ENCODE measurements at regions not wholly inside any gene's neighbourhood (a gene's known extent, or its start where the extent isn't known, plus 50 kb on each side); places are given as distances from the start of the nearest gene placed in this dataset.

DNA sequence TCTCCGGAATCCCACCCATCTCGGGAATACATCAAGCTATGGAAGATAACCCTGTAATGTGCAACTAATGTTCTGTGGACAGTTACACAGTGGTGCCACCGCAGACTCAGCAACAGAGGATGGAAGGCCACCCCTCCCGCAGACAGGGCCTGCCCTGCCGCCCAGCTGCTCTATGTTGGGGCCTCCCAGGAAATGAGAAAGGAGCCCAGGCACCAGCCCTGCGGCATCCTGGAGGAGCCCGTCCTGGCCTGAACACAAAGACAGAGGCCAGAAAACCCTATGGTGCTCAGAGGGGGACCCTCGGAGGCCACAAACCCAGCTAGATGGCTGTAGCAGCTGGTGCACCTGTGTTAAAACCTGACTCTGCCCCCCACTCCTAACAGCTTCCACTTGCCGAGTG, 216.1 kb upstream of the RPL38 start:
- Mint-ChIP-seq H3K27me3 (no peaks in the 10 kb centered on the region), H3K4me1 (ENCODE audit: low read depth) (peaks cover 15% of the 10 kb centered on the region), H3K9me3 (no peaks in the 10 kb centered on the region), H3K27ac (no peak overlapping the region), H3K36me3 (ENCODE audit: low read depth) (no peaks in the 10 kb centered on the region), H3K4me3 (no peak overlapping the region)
- CTCF ChIA-PET = interaction anchor here (0.8 to 3.6 kb wide), 2 partner anchors 10 to 11 kb away, joined by 4 to 12 read pairs; no protein-coding TSS in a partner anchor
- POLR2A ChIA-PET = no interaction called here
- ATAC-seq (no peak), DNase-seq (no peak)
- intact Hi-C loops (cut with micrococcal nuclease) = no loop called here
- TF ChIP-seq, protein P1, sequence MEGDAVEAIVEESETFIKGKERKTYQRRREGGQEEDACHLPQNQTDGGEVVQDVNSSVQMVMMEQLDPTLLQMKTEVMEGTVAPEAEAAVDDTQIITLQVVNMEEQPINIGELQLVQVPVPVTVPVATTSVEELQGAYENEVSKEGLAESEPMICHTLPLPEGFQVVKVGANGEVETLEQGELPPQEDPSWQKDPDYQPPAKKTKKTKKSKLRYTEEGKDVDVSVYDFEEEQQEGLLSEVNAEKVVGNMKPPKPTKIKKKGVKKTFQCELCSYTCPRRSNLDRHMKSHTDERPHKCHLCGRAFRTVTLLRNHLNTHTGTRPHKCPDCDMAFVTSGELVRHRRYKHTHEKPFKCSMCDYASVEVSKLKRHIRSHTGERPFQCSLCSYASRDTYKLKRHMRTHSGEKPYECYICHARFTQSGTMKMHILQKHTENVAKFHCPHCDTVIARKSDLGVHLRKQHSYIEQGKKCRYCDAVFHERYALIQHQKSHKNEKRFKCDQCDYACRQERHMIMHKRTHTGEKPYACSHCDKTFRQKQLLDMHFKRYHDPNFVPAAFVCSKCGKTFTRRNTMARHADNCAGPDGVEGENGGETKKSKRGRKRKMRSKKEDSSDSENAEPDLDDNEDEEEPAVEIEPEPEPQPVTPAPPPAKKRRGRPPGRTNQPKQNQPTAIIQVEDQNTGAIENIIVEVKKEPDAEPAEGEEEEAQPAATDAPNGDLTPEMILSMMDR (IDR thresholded peaks at IDR 0.05) = no peak

DNA sequence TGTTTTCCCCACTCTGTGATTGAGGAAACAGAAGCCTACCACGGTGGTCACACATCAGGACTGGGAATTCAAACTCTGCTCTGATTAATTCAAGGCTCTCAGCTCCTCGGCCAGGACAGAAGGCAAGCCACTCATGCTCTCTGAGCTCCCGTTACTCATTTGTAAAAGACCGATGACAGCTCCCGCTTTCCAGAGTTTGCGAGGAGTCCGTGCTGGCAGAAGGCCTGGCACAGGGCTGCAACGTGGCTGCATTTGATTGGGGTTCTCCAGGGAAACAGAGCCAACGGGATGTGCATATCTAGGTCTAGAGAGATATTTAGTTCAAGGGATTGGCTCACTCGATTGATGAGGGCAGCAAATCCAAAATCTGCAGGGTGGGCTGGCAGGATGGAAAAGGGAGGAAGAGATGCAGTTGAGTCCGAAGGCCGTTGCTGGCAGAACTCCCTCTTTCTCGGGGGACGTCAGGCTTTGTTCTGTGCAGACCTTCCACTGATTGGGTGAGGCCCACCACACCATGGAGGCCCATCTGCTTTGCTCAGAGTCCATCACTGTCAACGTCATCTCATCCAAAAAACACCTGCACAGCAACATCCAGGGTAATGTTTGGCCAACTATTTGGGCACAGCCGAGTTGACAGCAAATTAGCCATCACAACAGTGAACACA, 215.5 kb upstream of the RPL38 start:
- H3K4me3 Mint-ChIP-seq = no peak overlapping the region
- H3K9me3 Mint-ChIP-seq = no peaks in the 10 kb centered on the region
- DNase-seq = no peak
- ChIA-PET CTCF (interaction anchor here (3.6 kb wide), 1 partner anchor 11 kb away, joined by 12 read pairs; no protein-coding TSS in a partner anchor), POLR2A (no interaction called here)
- intact Hi-C loops (cut with micrococcal nuclease) = no loop called here
- ATAC-seq = no peak
- no peaks in the 10 kb centered on the region for H3K27me3 Mint-ChIP-seq
- no peak overlapping the region for H3K27ac Mint-ChIP-seq
- H3K4me1 Mint-ChIP-seq (ENCODE audit: low read depth) = peaks cover 9% of the 10 kb centered on the region
- no peaks in the 10 kb centered on the region for H3K36me3 Mint-ChIP-seq (ENCODE audit: low read depth)
- TF ChIP-seq, protein P1 (IDR thresholded peaks at IDR 0.05) = no peak

DNA sequence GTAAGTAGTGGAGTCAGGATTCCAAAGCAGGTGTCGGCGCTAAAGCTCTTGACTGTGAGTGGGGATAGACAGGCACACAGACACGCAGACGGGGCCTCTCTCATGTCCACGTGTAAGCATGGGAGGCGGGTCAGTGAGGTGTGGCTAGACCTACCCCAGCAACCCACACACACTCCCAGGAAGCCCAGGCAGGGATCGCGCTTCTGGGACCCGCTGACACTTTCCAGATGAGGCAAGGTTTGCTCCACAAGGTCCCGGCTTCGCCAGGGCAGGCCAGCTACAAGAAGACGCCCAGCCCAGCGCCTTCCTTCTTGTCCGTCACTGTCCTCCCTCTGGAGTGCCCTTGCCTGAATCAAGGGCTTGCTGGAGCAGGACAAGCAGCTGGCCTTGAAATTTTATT, 213.8 kb upstream of the RPL38 start:
- CTCF ChIA-PET = interaction anchor here (3.6 kb wide), 1 partner anchor 9 kb away, joined by 12 read pairs; no protein-coding TSS in a partner anchor

DNA sequence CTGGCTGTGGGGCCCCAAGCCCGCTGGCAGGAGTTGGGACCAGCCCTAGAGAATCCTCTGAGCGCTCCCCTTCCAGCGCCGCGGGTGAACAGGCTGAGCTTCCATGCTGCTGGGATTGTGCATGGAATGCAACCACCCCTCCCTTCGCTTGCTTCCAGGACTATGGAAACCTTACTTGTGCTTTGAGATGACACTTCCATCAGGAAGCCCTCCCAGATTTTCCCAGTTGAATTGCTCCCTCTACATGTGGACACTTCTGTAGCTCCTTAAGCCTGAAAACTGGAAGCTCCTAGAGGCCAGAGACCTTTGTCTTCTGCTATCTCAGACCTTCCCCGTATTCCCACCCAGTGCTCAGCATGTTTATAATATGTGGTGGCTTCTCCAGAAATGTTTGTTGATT, 213.2 kb upstream of the RPL38 start:
- ATAC-seq (no peak), DNase-seq (no peak)
- Mint-ChIP-seq H3K36me3 (ENCODE audit: low read depth) (no peaks in the 10 kb centered on the region), H3K4me1 (ENCODE audit: low read depth) (no peaks in the 10 kb centered on the region), H3K9me3 (no peaks in the 10 kb centered on the region), H3K4me3 (no peak overlapping the region), H3K27ac (no peak overlapping the region), H3K27me3 (no peaks in the 10 kb centered on the region)
- CTCF ChIA-PET = interaction anchor here (3.6 kb wide), 1 partner anchor 8 kb away, joined by 12 read pairs; no protein-coding TSS in a partner anchor
- POLR2A ChIA-PET = no interaction called here
- intact Hi-C loops (cut with micrococcal nuclease) = no loop called here
- TF ChIP-seq, protein P1 (IDR thresholded peaks at IDR 0.05) = no peak

More for the DNA sequence above, 213.8 kb upstream of the RPL38 start:
- DNase-seq (no peak), ATAC-seq (no peak)
- H3K4me1 Mint-ChIP-seq (ENCODE audit: low read depth) = peaks cover 5% of the 10 kb centered on the region
- no peak overlapping the region for H3K4me3 Mint-ChIP-seq
- no peaks in the 10 kb centered on the region for H3K27me3 Mint-ChIP-seq
- POLR2A ChIA-PET = no interaction called here
- TF ChIP-seq, protein P1 (IDR thresholded peaks at IDR 0.05) = no peak
- intact Hi-C loops (cut with micrococcal nuclease) = no loop called here
- H3K36me3 Mint-ChIP-seq (ENCODE audit: low read depth) = no peaks in the 10 kb centered on the region
- H3K27ac Mint-ChIP-seq = no peak overlapping the region
- no peaks in the 10 kb centered on the region for H3K9me3 Mint-ChIP-seq

DNA sequence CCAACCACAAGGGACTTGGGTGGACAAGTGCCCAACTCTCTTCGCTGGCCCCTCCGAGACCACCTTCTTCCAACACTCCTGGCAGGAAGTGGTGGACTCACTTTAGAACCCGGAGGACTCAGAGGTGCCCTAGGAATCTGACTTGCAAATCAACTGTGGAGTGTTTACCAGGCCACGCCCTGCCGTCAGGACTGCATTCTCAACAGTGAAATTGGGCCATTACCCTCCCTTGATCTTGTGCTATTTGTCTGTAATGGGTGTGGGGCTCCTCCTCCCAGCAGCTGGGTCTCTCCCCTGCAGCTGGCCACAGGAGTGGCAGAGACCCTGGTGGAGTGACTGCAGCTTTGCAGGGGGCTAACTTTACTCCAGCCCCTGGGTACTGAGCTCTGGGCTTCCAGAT, 212.2 kb upstream of the RPL38 start:
- CTCF ChIA-PET = no interaction called here
- no peak overlapping the region for H3K27ac Mint-ChIP-seq
- H3K27me3 Mint-ChIP-seq = no peaks in the 10 kb centered on the region
- intact Hi-C loops (cut with micrococcal nuclease) = no loop called here
- DNase-seq (no peak), ATAC-seq (no peak)
- no peaks in the 10 kb centered on the region for H3K4me1 Mint-ChIP-seq (ENCODE audit: low read depth)
- H3K36me3 Mint-ChIP-seq (ENCODE audit: low read depth) = no peaks in the 10 kb centered on the region
- TF ChIP-seq, protein P1 (IDR thresholded peaks at IDR 0.05) = no peak
- POLR2A ChIA-PET = no interaction called here
- H3K9me3 Mint-ChIP-seq = no peaks in the 10 kb centered on the region
- no peak overlapping the region for H3K4me3 Mint-ChIP-seq

Measured in activated CD8-positive, alpha-beta T cell treated with anti-CD3 and anti-CD28 coated beads for 36 hours (primary cell).